Cardiac muscle cell (in vitro differentiated cells and primary cell): ENCODE measurements at regions not wholly inside any gene's neighbourhood (a gene's known extent, or its start where the extent isn't known, plus 50 kb on each side); places are given as distances from the start of the nearest gene placed in this dataset.

ENCODE experiments used
- DNase-seq, 2 donors: peaks; one replicate each; pipeline versions ENCODE4 v3.0.0 to v3.0.0-alpha.2; 2010 to 2017; ENCODE audit warnings: low read depth in 1 of 2, low spot score in 1 of 2
- H3K27ac ChIP-seq: fragments of 200-600 bp; sonication (generic); 2 replicates; pipeline ENCODE4 v1.5.1; 2016
- H3K27me3 ChIP-seq: fragments of 200-600 bp; sonication (generic); 2 replicates; pipeline ENCODE4 v1.6.0; 2016; ENCODE audit warnings: control low read depth
- H3K36me3 ChIP-seq: fragments of 200-600 bp; sonication (generic); 2 replicates; pipeline ENCODE4 v1.5.1; 2016; ENCODE audit warnings: control low read depth
- H3K4me1 ChIP-seq: fragments of 200-600 bp; sonication (generic); 2 replicates; pipeline ENCODE4 v1.8.1; 2017; ENCODE audit warnings: low read depth, mild to moderate bottlenecking, mixed run types
- H3K4me3 ChIP-seq: fragments of 200-600 bp; sonication (generic); 2 replicates; pipeline ENCODE4 v1.5.1; 2016; ENCODE audit warnings: mild to moderate bottlenecking
- H3K9me3 ChIP-seq: fragments of 200-600 bp; sonication (generic); 2 replicates; pipeline ENCODE4 v1.5.1; 2017; ENCODE audit warnings: low read depth, mild to moderate bottlenecking, control low read depth
- TF ChIP-seq, protein P1 (sequence below): IDR thresholded peaks from 2 replicates; pipeline ENCODE4 v1.5.1; 2012; ENCODE audit warnings: low read depth, mild to moderate bottlenecking, low read length

- Histone ChIP-seq H3K4me3 (no peak overlapping the region), H3K4me1 (no peaks in the 10 kb centered on the region), H3K27me3 (peaks cover 26% of the 10 kb centered on the region), H3K9me3 (no peaks in the 10 kb centered on the region), H3K27ac (no peak overlapping the region), H3K36me3 (no peaks in the 10 kb centered on the region)
- TF ChIP-seq, protein P1, sequence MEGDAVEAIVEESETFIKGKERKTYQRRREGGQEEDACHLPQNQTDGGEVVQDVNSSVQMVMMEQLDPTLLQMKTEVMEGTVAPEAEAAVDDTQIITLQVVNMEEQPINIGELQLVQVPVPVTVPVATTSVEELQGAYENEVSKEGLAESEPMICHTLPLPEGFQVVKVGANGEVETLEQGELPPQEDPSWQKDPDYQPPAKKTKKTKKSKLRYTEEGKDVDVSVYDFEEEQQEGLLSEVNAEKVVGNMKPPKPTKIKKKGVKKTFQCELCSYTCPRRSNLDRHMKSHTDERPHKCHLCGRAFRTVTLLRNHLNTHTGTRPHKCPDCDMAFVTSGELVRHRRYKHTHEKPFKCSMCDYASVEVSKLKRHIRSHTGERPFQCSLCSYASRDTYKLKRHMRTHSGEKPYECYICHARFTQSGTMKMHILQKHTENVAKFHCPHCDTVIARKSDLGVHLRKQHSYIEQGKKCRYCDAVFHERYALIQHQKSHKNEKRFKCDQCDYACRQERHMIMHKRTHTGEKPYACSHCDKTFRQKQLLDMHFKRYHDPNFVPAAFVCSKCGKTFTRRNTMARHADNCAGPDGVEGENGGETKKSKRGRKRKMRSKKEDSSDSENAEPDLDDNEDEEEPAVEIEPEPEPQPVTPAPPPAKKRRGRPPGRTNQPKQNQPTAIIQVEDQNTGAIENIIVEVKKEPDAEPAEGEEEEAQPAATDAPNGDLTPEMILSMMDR, result no peak
- no peak for DNase-seq
Observed at GRCh38 chr19:31498781-31499180, 149.5 kb upstream of the TSHZ3 start.

GRCh38 chr19:31499281-31500196 is 150.3 kb upstream of the TSHZ3 start:
- DNase-seq, result no peak
- Histone ChIP-seq H3K27me3 (peaks cover 33% of the 10 kb centered on the region), H3K4me1 (no peaks in the 10 kb centered on the region), H3K27ac (no peak overlapping the region), H3K36me3 (no peaks in the 10 kb centered on the region), H3K4me3 (no peak overlapping the region), H3K9me3 (no peaks in the 10 kb centered on the region)
- TF ChIP-seq, protein P1, result no peak

GRCh38 chr19:31500197-31500830 is 151.1 kb upstream of the TSHZ3 start:
- Histone ChIP-seq H3K9me3 (no peaks in the 10 kb centered on the region), H3K27me3 (peaks cover 40% of the 10 kb centered on the region), H3K36me3 (no peaks in the 10 kb centered on the region), H3K27ac (no peak overlapping the region), H3K4me1 (no peaks in the 10 kb centered on the region), H3K4me3 (no peak overlapping the region)
- TF ChIP-seq, protein P1, result no peak
- DNase-seq, result no peak

DNA sequence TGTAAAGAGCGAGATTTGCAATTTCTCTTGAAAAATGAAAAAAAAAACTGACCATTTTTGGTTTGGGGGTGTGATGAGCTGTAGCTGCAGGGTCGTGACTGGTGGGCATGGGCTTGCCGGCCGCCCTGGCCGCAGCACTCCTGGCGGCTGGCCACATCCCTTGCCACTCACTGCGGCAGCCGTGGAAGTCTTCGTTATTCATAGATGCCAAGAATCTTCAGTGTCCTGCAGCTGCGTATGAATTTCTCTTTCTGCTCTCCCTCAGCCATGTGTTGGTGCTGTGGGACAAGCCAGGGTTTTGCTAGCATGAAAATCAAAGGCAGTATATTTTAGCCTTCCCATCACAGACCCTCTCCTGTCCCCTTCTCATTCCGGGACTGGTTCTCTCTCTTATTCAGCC is 151.7 kb upstream of the TSHZ3 start:
- TF ChIP-seq, protein P1, result no peak
- no peaks in the 10 kb centered on the region for H3K4me1 ChIP-seq
- no peaks in the 10 kb centered on the region for H3K9me3 ChIP-seq
- no peaks in the 10 kb centered on the region for H3K36me3 ChIP-seq
- no peak overlapping the region for H3K4me3 ChIP-seq
- H3K27me3 ChIP-seq, result peaks cover 46% of the 10 kb centered on the region
- H3K27ac ChIP-seq, result no peak overlapping the region
- no peak for DNase-seq

DNA sequence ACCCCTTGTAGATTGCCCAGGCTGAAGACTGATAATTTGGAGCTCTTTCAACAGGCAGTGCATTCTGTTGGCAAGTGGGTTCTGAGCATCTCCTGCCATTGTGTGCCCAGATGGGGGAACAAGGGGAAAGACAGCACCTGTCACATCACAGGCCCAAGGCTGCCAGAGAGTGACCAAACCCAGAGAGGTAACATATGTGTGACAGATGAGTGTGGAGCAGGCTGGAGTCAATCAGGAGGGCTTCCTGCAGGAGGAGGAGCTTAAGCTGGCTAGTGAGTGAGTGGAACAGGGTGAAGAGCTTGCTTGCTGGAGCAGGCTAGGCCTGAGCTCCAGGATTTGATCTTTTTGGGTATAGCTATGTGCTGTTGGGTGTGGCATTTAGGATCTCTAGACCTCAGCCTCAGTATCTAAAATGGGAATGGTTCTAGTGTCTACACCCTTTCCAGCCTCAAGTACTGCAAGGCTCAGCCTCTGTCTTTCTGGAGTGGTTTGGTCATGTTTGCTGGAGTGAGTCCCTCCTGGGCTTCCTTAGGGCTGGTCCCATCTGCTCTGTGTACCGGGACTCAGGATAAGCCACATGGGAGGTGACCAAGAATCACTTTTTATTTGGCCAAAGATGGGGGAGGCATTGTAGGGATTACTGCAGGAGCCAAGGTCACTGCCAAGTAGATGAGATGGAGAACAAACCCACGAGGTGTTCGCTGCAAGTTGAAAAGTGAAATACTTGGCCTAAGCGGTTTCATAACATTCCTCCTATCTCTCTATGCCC is 152.4 kb upstream of the TSHZ3 start:
- DNase-seq, result no peak
- Histone ChIP-seq H3K9me3 (no peaks in the 10 kb centered on the region), H3K4me1 (no peaks in the 10 kb centered on the region), H3K27me3 (peaks cover 53% of the 10 kb centered on the region), H3K36me3 (no peaks in the 10 kb centered on the region), H3K27ac (no peak overlapping the region), H3K4me3 (no peak overlapping the region)
- TF ChIP-seq, protein P1, result no peak
